ENCODE measurements at regions not wholly inside any gene's neighbourhood (a gene's known extent, or its start where the extent isn't known, plus 50 kb on each side); places are given as distances from the start of the nearest gene placed in this dataset.

DNA sequence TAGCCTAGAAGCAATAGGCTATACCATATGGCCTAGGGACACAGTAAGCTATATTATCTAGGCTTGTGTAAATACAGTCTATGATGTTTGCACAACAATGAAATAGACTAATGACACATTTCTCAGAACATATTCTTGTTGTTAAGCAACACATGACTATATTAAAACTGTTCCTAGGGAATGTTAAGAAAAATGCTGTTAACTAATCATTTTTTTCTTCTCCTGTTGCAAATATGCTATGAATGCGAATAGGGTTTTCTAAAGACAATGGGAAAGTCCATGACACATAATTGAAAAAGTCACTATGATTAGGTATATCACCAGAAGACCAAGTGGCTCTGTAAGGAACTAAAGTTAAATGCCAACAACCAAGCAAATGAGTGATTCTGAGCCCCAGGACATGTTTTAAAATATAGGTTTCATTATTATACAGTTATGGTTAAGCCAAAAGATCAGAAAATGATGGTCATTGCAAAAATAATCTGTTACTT, 454.0 kb upstream of the SORCS1 start:
- no peak overlapping the region for H3K4me3 ChIP-seq (ENCODE audit: insufficient read depth, low read depth, low read length)
- no peaks in the 10 kb centered on the region for H3K4me1 ChIP-seq (ENCODE audit: control insufficient read depth, insufficient read depth, low read length)
- ChIA-PET POLR2A (ENCODE audit: unreplicated experiment) (no interaction called here), CTCF (no interaction called here)
- no peak for DNase-seq
- no CpG with 5 or more reads among the region's 1 CpG for WGBS, 2 experiments (ENCODE audit: extremely low coverage in 2 of 2, insufficient read length in 1 of 2)
- no peak overlapping the region for H2BK5ac ChIP-seq (ENCODE audit: low read depth, low read length, poor library complexity, severe bottlenecking)
- TF ChIP-seq MXI1 (IDR thresholded peaks at IDR 0.05; ENCODE audit: borderline replicate concordance, low read depth, low read length): no peak
- TF ChIP-seq RFX5 (IDR thresholded peaks at IDR 0.05; ENCODE audit: low read depth, low read length): no peak
- no peak for TF ChIP-seq NFE2L2 (IDR thresholded peaks at IDR 0.05; ENCODE audit: low read depth, low read length)
- TF ChIP-seq CEBPB (IDR thresholded peaks at IDR 0.05; ENCODE audit: low read depth, low read length): no peak
- TF ChIP-seq RAD21 (IDR thresholded peaks at IDR 0.05; ENCODE audit: low read length): no peak
- TF ChIP-seq BHLHE40 (IDR thresholded peaks at IDR 0.05; ENCODE audit: low read depth, low read length): no peak
- TF ChIP-seq CHD1 (IDR thresholded peaks at IDR 0.05; ENCODE audit: low read depth, low read length): no peak
- no peak for TF ChIP-seq SMC3 (IDR thresholded peaks at IDR 0.05; ENCODE audit: low read depth, low read length)
- intact Hi-C loops (cut with micrococcal nuclease): no loop called here
- H4K91ac ChIP-seq (ENCODE audit: insufficient read depth, low read depth, low read length): no peak overlapping the region
- no peak overlapping the region for H3K18ac ChIP-seq (ENCODE audit: low read depth, low read length)
- H2AK9ac ChIP-seq (replicated peaks; ENCODE audit: low read depth, low read length, poor library complexity): no peak overlapping the region
- H3K56ac ChIP-seq (ENCODE audit: extremely low read depth, insufficient read depth, low read length): no peak overlapping the region
- no peak overlapping the region for H3K9ac ChIP-seq (ENCODE audit: low read depth, low read length)
- dilution Hi-C loops (cut with HindIII; ENCODE audit: low sequenced_read_pairs, unreplicated experiment): no loop called here
- ATAC-seq (ENCODE audit: low read depth): no peak
- no peak overlapping the region for H3K4me2 ChIP-seq (ENCODE audit: low read depth, low read length)
- H3K4ac ChIP-seq (ENCODE audit: low read depth, low read length): no peak overlapping the region
- no peak overlapping the region for H2BK120ac ChIP-seq (ENCODE audit: low read depth, low read length)
- H3K9me3 ChIP-seq (ENCODE audit: control insufficient read depth, insufficient read depth, low read length): peaks cover 2% of the 10 kb centered on the region; the same call in 1 of the 2 replicates
- no peak overlapping the region for H3K27ac ChIP-seq (ENCODE audit: insufficient read depth, low read length)
- H3K9me1 ChIP-seq (ENCODE audit: insufficient read depth, low read length): no peaks in the 10 kb centered on the region
- H3K36me3 ChIP-seq (ENCODE audit: control insufficient read depth, insufficient read depth, low read length): no peaks in the 10 kb centered on the region
- no peak overlapping the region for H2BK15ac ChIP-seq (ENCODE audit: low read depth, low read length)
- H4K5ac ChIP-seq (ENCODE audit: low read depth, low read length): no peak overlapping the region
- H2AFZ ChIP-seq (replicated peaks; ENCODE audit: low read length, poor library complexity): no peak overlapping the region
- no TSS peak for BruUV-seq (replicated peaks)
- no peaks in the 10 kb centered on the region for H3K79me1 ChIP-seq (ENCODE audit: low read depth in 1 of 2, low read length in 2 of 2)
- no peaks in the 10 kb centered on the region for H4K20me1 ChIP-seq (ENCODE audit: insufficient read depth, low read length)
- H4K8ac ChIP-seq (ENCODE audit: low read depth in 2 of 2, low read length in 2 of 2): no peak overlapping the region
- in situ Hi-C loops (cut with MboI; ENCODE audit: low sequenced_read_pairs): no loop called here
- no peak overlapping the region for H2BK20ac ChIP-seq (ENCODE audit: low read depth, low read length)
- no peak overlapping the region for H3K23ac ChIP-seq (ENCODE audit: low read depth, low read length)
- no peak overlapping the region for H3K14ac ChIP-seq (replicated peaks; ENCODE audit: low read depth, low read length)
- H3K27me3 ChIP-seq (ENCODE audit: control insufficient read depth, insufficient read depth, low read length): no peaks in the 10 kb centered on the region
- no peak overlapping the region for H2AK5ac ChIP-seq (ENCODE audit: low read depth, low read length)

Measured in IMR-90 (cell line).